Caco-2 (cell line): ENCODE measurements at regions not wholly inside any gene's neighbourhood (a gene's known extent, or its start where the extent isn't known, plus 50 kb on each side); places are given as distances from the start of the nearest gene placed in this dataset.

ENCODE experiments used
- BruUV-seq: library from RNA; stranded (reverse); fragments of 400-500 nt; replicated peaks from 2 replicates; lab custom pipeline; 2021; lab: Mats Ljungman, UMichigan
- CTCF ChIA-PET: fragments of 300-600 bp; sonication (Branson Sonifier 250); formaldehyde crosslinking; loops from one replicate; lab custom pipeline; 2022; ENCODE audit warnings: antibody characterized with exemption; lab: Charles Lee
- POLR2A ChIA-PET: fragments of 300-600 bp; sonication (Branson Sonifier 250); formaldehyde crosslinking; loops from one replicate; lab custom pipeline; 2022; ENCODE audit warnings: antibody characterized with exemption; lab: Charles Lee
- DNase-seq, 2 experiments: peaks; one replicate each; pipeline versions ENCODE4 v3.0.0 to v3.0.0-alpha.2; 2020 to 2022
- H3K27me3 ChIP-seq: replicated peaks from 2 replicates; pipeline ENCODE4 v1.6.0; 2011; ENCODE audit warnings: low read length; ENCODE audit not compliant: control insufficient read depth, insufficient read depth
- H3K36me3 ChIP-seq: 2 replicates; pipeline ENCODE4 v1.5.1; 2011; ENCODE audit warnings: low read length; ENCODE audit not compliant: control insufficient read depth, insufficient read depth
- H3K4me1 ChIP-seq: fragments of 250-450 bp; sonication (Bioruptor Pico); 2 replicates; pipeline ENCODE4 v1.5.1; 2020; ENCODE audit warnings: mild to moderate bottlenecking
- H3K4me3 ChIP-seq: 2 replicates; pipeline ENCODE4 v1.5.1; 2011; ENCODE audit warnings: low read depth, mild to moderate bottlenecking, control low read depth, low read length
- H3K9me3 ChIP-seq: fragments of 250-450 bp; sonication (Bioruptor Pico); 2 replicates; pipeline ENCODE4 v1.5.1; 2020; ENCODE audit warnings: mild to moderate bottlenecking, moderate library complexity
- H3K27ac Mint-ChIP-seq: one replicate; pipeline ENCODE4 v1.8.0; 2022; ENCODE audit warnings: mixed read lengths; ENCODE audit not compliant: unreplicated experiment
- H3K27me3 Mint-ChIP-seq: one replicate; pipeline ENCODE4 v1.8.0; 2022; ENCODE audit warnings: mixed read lengths; ENCODE audit not compliant: insufficient read depth, unreplicated experiment
- H3K36me3 Mint-ChIP-seq: one replicate; pipeline ENCODE4 v1.8.0; 2022; ENCODE audit warnings: mild to moderate bottlenecking, mixed read lengths; ENCODE audit not compliant: insufficient read depth, unreplicated experiment
- H3K4me1 Mint-ChIP-seq: one replicate; pipeline ENCODE4 v1.8.0; 2022; ENCODE audit warnings: low read depth, mixed read lengths; ENCODE audit not compliant: unreplicated experiment
- H3K4me3 Mint-ChIP-seq: one replicate; pipeline ENCODE4 v1.8.0; 2022; ENCODE audit warnings: mild to moderate bottlenecking, moderate library complexity, mixed read lengths; ENCODE audit not compliant: unreplicated experiment
- H3K9me3 Mint-ChIP-seq: one replicate; pipeline ENCODE4 v1.8.0; 2022; ENCODE audit warnings: mixed read lengths; ENCODE audit not compliant: unreplicated experiment
- CTCF ChIP-seq, 2 experiments: fragments of 200-600 bp in 1 of 2; IDR thresholded peaks; 1 replicate in 1 of 2; 2 replicates in 1 of 2; pipeline versions ENCODE4 v1.5.1 to v1.8.0; 2011 to 2022; ENCODE audit warnings: antibody characterized with exemption in 1 of 2, control low read depth in 1 of 2, inconsistent platforms in 1 of 2, low read depth in 1 of 2, low read length in 1 of 2, mild to moderate bottlenecking in 1 of 2, moderate library complexity in 1 of 2; ENCODE audit not compliant: insufficient read depth in 1 of 2, severe bottlenecking in 1 of 2, unreplicated experiment in 1 of 2
- intact Hi-C: fragments of 100-400 bp; cut with micrococcal nuclease; formaldehyde crosslinking; loops from one replicate; pipeline ENCODE4 v1.10.0; 2022; ENCODE audit not compliant: unreplicated experiment

GRCh38 chr2:12452185-12452584 is 264.6 kb upstream of the TRIB2 start:
- H3K9me3 Mint-ChIP-seq: no peaks in the 10 kb centered on the region
- ChIA-PET CTCF (no interaction called here), POLR2A (no interaction called here)
- DNase-seq: no peak
- peaks cover 27% of the 10 kb centered on the region for H3K4me1 Mint-ChIP-seq
- Histone ChIP-seq H3K9me3 (no peaks in the 10 kb centered on the region), H3K27me3 (no peaks in the 10 kb centered on the region), H3K4me1 (peaks cover 29% of the 10 kb centered on the region), H3K4me3 (no peak overlapping the region), H3K36me3 (no peaks in the 10 kb centered on the region)
- H3K4me3 Mint-ChIP-seq: peak overlapping the region; percentile 14
- H3K36me3 Mint-ChIP-seq: peaks cover 9% of the 10 kb centered on the region
- H3K27me3 Mint-ChIP-seq: no peaks in the 10 kb centered on the region
- no TSS peak for BruUV-seq
- TF ChIP-seq CTCF (IDR thresholded peaks at IDR 0.05; ENCODE audit: insufficient read depth in 1 of 2, low read depth in 1 of 2, low read length in 1 of 2, severe bottlenecking in 1 of 2, unreplicated experiment in 1 of 2): no peak
- H3K27ac Mint-ChIP-seq: no peak overlapping the region
- intact Hi-C loops: no loop called here

- intact Hi-C loops: no loop called here
Measured at GRCh38 chr2:12453731-12454130, 263.0 kb upstream of the TRIB2 start.

GRCh38 chr2:12455661-12456060 is 261.1 kb upstream of the TRIB2 start:
- H3K36me3 Mint-ChIP-seq: peaks cover 11% of the 10 kb centered on the region
- ChIA-PET CTCF (no interaction called here), POLR2A (no interaction called here)
- DNase-seq: no peak
- H3K9me3 Mint-ChIP-seq: no peaks in the 10 kb centered on the region
- Histone ChIP-seq H3K27me3 (no peaks in the 10 kb centered on the region), H3K9me3 (no peaks in the 10 kb centered on the region), H3K4me1 (peaks cover 29% of the 10 kb centered on the region), H3K4me3 (no peak overlapping the region), H3K36me3 (no peaks in the 10 kb centered on the region)
- intact Hi-C loops: loop anchor here (1.0 to 5.0 kb wide), 2 partner anchors 31 to 82 kb away; no protein-coding TSS in a partner anchor
- no peaks in the 10 kb centered on the region for H3K27me3 Mint-ChIP-seq
- H3K4me1 Mint-ChIP-seq: peaks cover 23% of the 10 kb centered on the region
- BruUV-seq: no TSS peak
- H3K27ac Mint-ChIP-seq: no peak overlapping the region
- no peak overlapping the region for H3K4me3 Mint-ChIP-seq
- TF ChIP-seq CTCF (IDR thresholded peaks at IDR 0.05; ENCODE audit: insufficient read depth in 1 of 2, low read depth in 1 of 2, low read length in 1 of 2, severe bottlenecking in 1 of 2, unreplicated experiment in 1 of 2): no peak

More at GRCh38 chr2:12453731-12454130, 263.0 kb upstream of the TRIB2 start:
- H3K36me3 ChIP-seq: no peaks in the 10 kb centered on the region
- ChIA-PET POLR2A (no interaction called here), CTCF (no interaction called here)
- DNase-seq: no peak
- peaks cover 30% of the 10 kb centered on the region for H3K4me1 ChIP-seq
- no peaks in the 10 kb centered on the region for H3K9me3 Mint-ChIP-seq
- no peaks in the 10 kb centered on the region for H3K9me3 ChIP-seq
- no peak for TF ChIP-seq CTCF (IDR thresholded peaks at IDR 0.05; ENCODE audit: insufficient read depth in 1 of 2, low read depth in 1 of 2, low read length in 1 of 2, severe bottlenecking in 1 of 2, unreplicated experiment in 1 of 2)
- no peak overlapping the region for H3K27ac Mint-ChIP-seq
- peaks cover 11% of the 10 kb centered on the region for H3K36me3 Mint-ChIP-seq
- no TSS peak for BruUV-seq
- peaks cover 30% of the 10 kb centered on the region for H3K4me1 Mint-ChIP-seq
- H3K27me3 ChIP-seq: no peaks in the 10 kb centered on the region
- no peaks in the 10 kb centered on the region for H3K27me3 Mint-ChIP-seq
- H3K4me3 Mint-ChIP-seq: no peak overlapping the region
- no peak overlapping the region for H3K4me3 ChIP-seq
